Fibroblast of mammary gland (primary cell): ENCODE measurements at regions not wholly inside any gene's neighbourhood (a gene's known extent, or its start where the extent isn't known, plus 50 kb on each side); places are given as distances from the start of the nearest gene placed in this dataset.

ENCODE experiments used
- DNase-seq: peaks from one replicate; pipeline ENCODE4 v3.0.0-alpha.2; 2010; ENCODE audit warnings: low read depth
- H3K4me3 ChIP-seq: 2 replicates; pipeline ENCODE4 v1.5.1; 2011; ENCODE audit warnings: low read depth, mild to moderate bottlenecking, low read length, moderate library complexity; ENCODE audit not compliant: control insufficient read depth
- CTCF ChIP-seq: conservative IDR thresholded peaks from 2 replicates; pipeline ENCODE4 v1.5.1; 2011; ENCODE audit warnings: low read depth, low read length, inconsistent platforms; ENCODE audit not compliant: control insufficient read depth, insufficient read depth

GRCh38 chr6:165939601-165940290 is 227.9 kb downstream of the TBXT start:
- no peak overlapping the region for H3K4me3 ChIP-seq
- DNase-seq, result no peak
- TF ChIP-seq CTCF, result no peak

GRCh38 chr6:165939047-165939446 is 228.6 kb downstream of the TBXT start:
- DNase-seq, result no peak
- TF ChIP-seq CTCF, result no peak
- no peak overlapping the region for H3K4me3 ChIP-seq

- TF ChIP-seq CTCF, result no peak
- H3K4me3 ChIP-seq, result no peak overlapping the region
- no peak for DNase-seq
These were observed 229.9 kb downstream of the TBXT start for GRCh38 chr6:165937564-165938358.

GRCh38 chr6:165936660-165937059 is 231.0 kb downstream of the TBXT start:
- H3K4me3 ChIP-seq, result no peak overlapping the region
- DNase-seq, result no peak
- no peak for TF ChIP-seq CTCF

GRCh38 chr6:165936096-165936495 is 231.6 kb downstream of the TBXT start:
- no peak for DNase-seq
- no peak for TF ChIP-seq CTCF
- H3K4me3 ChIP-seq, result no peak overlapping the region

GRCh38 chr6:165931675-165932074 is 236.0 kb downstream of the TBXT start:
- H3K4me3 ChIP-seq, result no peak overlapping the region
- DNase-seq, result no peak
- TF ChIP-seq CTCF, result no peak
